B cell (primary cell): ENCODE measurements at regions not wholly inside any gene's neighbourhood (a gene's known extent, or its start where the extent isn't known, plus 50 kb on each side); places are given as distances from the start of the nearest gene placed in this dataset.

Experiments
- ATAC-seq: fragments of 200-7000 bp; cut with Tn5 transposase; one replicate; pipeline ENCODE4 v1.10.0; 2021; ENCODE audit warnings: low read depth, mild to moderate bottlenecking, moderate number of reproducible peaks, moderate library complexity
- CTCF ChIA-PET: fragments of 350-600 bp; sonication (Branson Sonifier 250); formaldehyde crosslinking; loops from one replicate; lab custom pipeline; 2021; ENCODE audit warnings: antibody characterized with exemption, inconsistent platforms; lab: Charles Lee
- POLR2A ChIA-PET: fragments of 350-600 bp; sonication (Branson Sonifier 250); formaldehyde crosslinking; loops from one replicate; lab custom pipeline; 2021; ENCODE audit warnings: antibody characterized with exemption; lab: Charles Lee
- DNase-seq: peaks from one replicate; pipeline ENCODE4 v3.0.0; 2013
- H2AFZ ChIP-seq: 2 replicates; pipeline ENCODE4 v1.6.1; 2012; ENCODE audit warnings: mild to moderate bottlenecking, low read depth, low read length; ENCODE audit not compliant: insufficient read depth, poor library complexity, severe bottlenecking
- H3K27ac ChIP-seq, 2 donors: 1 replicate in 1 of 2; 2 replicates in 1 of 2; pipeline ENCODE4 v1.5.1; 2012 to 2013; ENCODE audit warnings: low read length in 2 of 2, mild to moderate bottlenecking in 2 of 2, moderate library complexity in 1 of 2
- H3K27me3 ChIP-seq, 4 experiments: fragments of 200-600 bp in 1 of 4; sonication (generic) in 1 of 4; replicated peaks in 1 of 4; 1 replicate in 2 of 4; 2 replicates in 2 of 4; pipeline versions ENCODE4 v1.6.1 to v1.7.0; 2013 to 2016; ENCODE audit warnings: low read length in 3 of 4, mild to moderate bottlenecking in 2 of 4, mixed read lengths in 1 of 4, moderate library complexity in 1 of 4; ENCODE audit not compliant: insufficient read depth in 4 of 4, control insufficient read depth in 3 of 4; ENCODE audit errors: control extremely low read depth in 1 of 4
- H3K36me3 ChIP-seq, 2 experiments: replicated peaks in 1 of 2; 1 replicate in 1 of 2; 2 replicates in 1 of 2; pipeline versions ENCODE4 v1.6.1 to v1.7.1; 2013; ENCODE audit warnings: low read length in 1 of 2; ENCODE audit not compliant: insufficient read depth in 2 of 2, control insufficient read depth in 1 of 2; ENCODE audit errors: control extremely low read depth in 1 of 2, extremely low read depth in 1 of 2
- H3K4me1 ChIP-seq, 2 donors: fragments of 200-600 bp in 1 of 2; sonication (generic) in 1 of 2; 1 replicate in 1 of 2; 2 replicates in 1 of 2; pipeline versions ENCODE4 v1.5.1 to v1.6.1; 2013 to 2017; ENCODE audit warnings: low read length in 2 of 2; ENCODE audit not compliant: control insufficient read depth in 2 of 2, insufficient read depth in 2 of 2
- H3K4me2 ChIP-seq: replicated peaks from 2 replicates; pipeline ENCODE3; 2012; ENCODE audit warnings: mild to moderate bottlenecking, low read depth, low read length; ENCODE audit not compliant: poor library complexity, severe bottlenecking
- H3K4me3 ChIP-seq, 5 experiments: fragments of 200-600 bp in 1 of 5; sonication (generic) in 1 of 5; 1 replicate in 3 of 5; 2 replicates in 2 of 5; pipeline versions ENCODE4 v1.5.1 to v1.7.0; 2011 to 2016; ENCODE audit warnings: low read length in 4 of 5, mild to moderate bottlenecking in 4 of 5, low read depth in 2 of 5, control low read depth in 1 of 5, moderate library complexity in 1 of 5; ENCODE audit not compliant: insufficient read depth in 1 of 5; ENCODE audit errors: control extremely low read depth in 1 of 5, extremely low read depth in 1 of 5
- H3K79me2 ChIP-seq: fragments of 200-600 bp; sonication (generic); one replicate; pipeline ENCODE4 v1.6.0; 2016; ENCODE audit warnings: low read length; ENCODE audit not compliant: control insufficient read depth, insufficient read depth
- H3K9ac ChIP-seq: fragments of 200-600 bp; sonication (generic); 2 replicates; pipeline ENCODE4 v1.6.1; 2017; ENCODE audit warnings: mild to moderate bottlenecking, low read length, moderate library complexity
- H3K9me3 ChIP-seq, 3 donors: one replicate each; pipeline versions ENCODE4 v1.6.1 to v1.7.1; 2013; ENCODE audit warnings: low read length in 2 of 3; ENCODE audit not compliant: control insufficient read depth in 2 of 3, insufficient read depth in 1 of 3; ENCODE audit errors: control extremely low read depth in 1 of 3
- H4K20me1 ChIP-seq: 2 replicates; pipeline ENCODE4 v1.6.0; 2012; ENCODE audit warnings: mild to moderate bottlenecking, low read length; ENCODE audit not compliant: insufficient read depth, control insufficient read depth, poor library complexity, severe bottlenecking
- H3K27ac Mint-ChIP-seq: one replicate; pipeline ENCODE4 v1.8.0; 2021; ENCODE audit warnings: mixed read lengths
- H3K27me3 Mint-ChIP-seq: one replicate; pipeline ENCODE4 v1.8.0; 2021; ENCODE audit warnings: mixed read lengths
- H3K4me1 Mint-ChIP-seq: one replicate; pipeline ENCODE4 v1.8.0; 2021; ENCODE audit warnings: mixed read lengths
- H3K4me3 Mint-ChIP-seq: one replicate; pipeline ENCODE4 v1.8.0; 2021; ENCODE audit warnings: mixed read lengths
- H3K9me3 Mint-ChIP-seq: one replicate; pipeline ENCODE4 v1.8.0; 2022; ENCODE audit warnings: mixed read lengths; ENCODE audit not compliant: insufficient read depth
- CTCF ChIP-seq: fragments of 200-600 bp; IDR thresholded peaks from one replicate; pipeline ENCODE4 v1.8.0; 2022; ENCODE audit warnings: antibody characterized with exemption, mild to moderate bottlenecking
- EZH2 ChIP-seq: IDR thresholded peaks from 2 replicates; pipeline ENCODE4 v1.6.1; 2012; ENCODE audit warnings: borderline replicate concordance, low read depth, mild to moderate bottlenecking, moderate library complexity, low read length; ENCODE audit not compliant: insufficient read depth, poor library complexity, severe bottlenecking
- WGBS: methylation state at CpG from one replicate; pipeline ENCODE4 v1.1.5; 2013; ENCODE audit warnings: missing lambda C conversion rate; ENCODE audit not compliant: insufficient coverage; 5-methylcytosine and 5-hydroxymethylcytosine counted together
- intact Hi-C: fragments of 100-400 bp; cut with micrococcal nuclease; formaldehyde crosslinking; loops from one replicate; pipeline ENCODE4 v1.10.0; 2022

- no peak overlapping the region for H3K4me2 ChIP-seq
- Mint-ChIP-seq H3K4me1 (no peaks in the 10 kb centered on the region), H3K27me3 (no peaks in the 10 kb centered on the region), H3K4me3 (no peak overlapping the region), H3K9me3 (peaks cover under 1% of the 10 kb centered on the region), H3K27ac (no peak overlapping the region)
- ChIA-PET POLR2A (no interaction called here), CTCF (no interaction called here)
- H3K4me1 ChIP-seq = no peaks in the 10 kb centered on the region
- H3K4me3 ChIP-seq = no peak overlapping the region
- 100% methylated on average over 1 of the region's 4 CpGs for WGBS
- DNase-seq (no peak), ATAC-seq (no peak)
- TF ChIP-seq EZH2 = no peak
- TF ChIP-seq CTCF = no peak
- no peak overlapping the region for H3K9ac ChIP-seq
- intact Hi-C loops = no loop called here
- no peak overlapping the region for H3K27ac ChIP-seq
- H3K79me2 ChIP-seq = no peaks in the 10 kb centered on the region
- no peaks in the 10 kb centered on the region for H3K36me3 ChIP-seq
- no peak overlapping the region for H2AFZ ChIP-seq
- no peaks in the 10 kb centered on the region for H3K27me3 ChIP-seq
- H4K20me1 ChIP-seq = no peaks in the 10 kb centered on the region
- peaks cover 0 to 8% (median 0%) of the 10 kb centered on the region in 3 donors for H3K9me3 ChIP-seq
Measured at GRCh38 chr16:5382484-5382883, 284.9 kb upstream of the EEF2KMT start.

GRCh38 chr16:5381481-5381880, 283.9 kb upstream of the EEF2KMT start:
- intact Hi-C loops = no loop called here
- Histone ChIP-seq H3K4me1 (no peaks in the 10 kb centered on the region), H3K27ac (no peak overlapping the region), H3K4me2 (no peak overlapping the region), H3K79me2 (no peaks in the 10 kb centered on the region), H3K27me3 (no peaks in the 10 kb centered on the region), H3K9me3 (peaks cover 0 to 8% (median 0%) of the 10 kb centered on the region in 3 donors), H2AFZ (no peak overlapping the region), H4K20me1 (no peaks in the 10 kb centered on the region), H3K36me3 (no peaks in the 10 kb centered on the region), H3K9ac (no peak overlapping the region), H3K4me3 (no peak overlapping the region)
- ATAC-seq (no peak), DNase-seq (no peak)
- TF ChIP-seq EZH2 (no peak), CTCF (no peak)
- ChIA-PET POLR2A (no interaction called here), CTCF (no interaction called here)
- Mint-ChIP-seq H3K27me3 (no peaks in the 10 kb centered on the region), H3K27ac (no peak overlapping the region), H3K4me1 (no peaks in the 10 kb centered on the region), H3K9me3 (no peaks in the 10 kb centered on the region), H3K4me3 (no peak overlapping the region)
- WGBS = no CpG with 5 or more reads among the region's 3 CpGs
